Stomach smooth muscle (tissue), 2 donors: ENCODE measurements at regions not wholly inside any gene's neighbourhood (a gene's known extent, or its start where the extent isn't known, plus 50 kb on each side); places are given as distances from the start of the nearest gene placed in this dataset.

Experiments used
- H3K27ac ChIP-seq: one replicate; pipeline ENCODE4 v1.7.0; 2013; ENCODE audit warnings: mild to moderate bottlenecking, low read length, inconsistent platforms
- H3K27me3 ChIP-seq, 2 donors: one replicate each; pipeline ENCODE4 v1.7.0; 2013; ENCODE audit warnings: low read length in 2 of 2; ENCODE audit not compliant: insufficient read depth in 2 of 2, control insufficient read depth in 1 of 2
- H3K36me3 ChIP-seq, 2 donors: one replicate each; pipeline ENCODE4 v1.7.0; 2013; ENCODE audit warnings: low read length in 2 of 2; ENCODE audit not compliant: control insufficient read depth in 2 of 2, insufficient read depth in 2 of 2
- H3K4me1 ChIP-seq: one replicate; pipeline ENCODE4 v1.7.0; 2013; ENCODE audit warnings: low read length; ENCODE audit not compliant: control insufficient read depth, insufficient read depth
- H3K4me3 ChIP-seq, 2 donors: one replicate each; pipeline ENCODE4 v1.7.0; 2013; ENCODE audit warnings: low read length in 2 of 2
- H3K9ac ChIP-seq, 2 donors: one replicate each; pipeline ENCODE4 v1.7.0; 2013; ENCODE audit warnings: low read length in 2 of 2, mild to moderate bottlenecking in 1 of 2
- H3K9me3 ChIP-seq, 2 donors: one replicate each; pipeline ENCODE4 v1.7.0; 2013; ENCODE audit warnings: low read length in 2 of 2; ENCODE audit not compliant: control insufficient read depth in 2 of 2
- donor health status: healthy.
- donor health status: Pancreatic carcinoma.

GRCh38 chr4:78989697-78990270 is 50.5 kb upstream of the PAQR3 start:
- Histone ChIP-seq H3K4me1 (no peaks in the 10 kb centered on the region), H3K4me3 (no peak overlapping the region), H3K36me3 (no peaks in the 10 kb centered on the region), H3K9ac (no peak overlapping the region), H3K27me3 (no peaks in the 10 kb centered on the region), H3K27ac (no peak overlapping the region), H3K9me3 (no peaks in the 10 kb centered on the region)
